GM12878 (cell line): ENCODE measurements at regions not wholly inside any gene's neighbourhood (a gene's known extent, or its start where the extent isn't known, plus 50 kb on each side); places are given as distances from the start of the nearest gene placed in this dataset.

Experiments
- ATAC-seq: fragments of 200-7000 bp; cut with Tn5 transposase; 3 replicates; pipeline ENCODE4 v1.9.1; 2020; ENCODE audit warnings: mild to moderate bottlenecking, moderate library complexity
- BruUV-seq: library from RNA; stranded (reverse); fragments of 400-500 nt; replicated peaks from 2 replicates; lab custom pipeline; 2021; lab: Mats Ljungman, UMichigan
- CTCF ChIA-PET: fragments of 300-600 bp; sonication (Branson Sonifier 250); formaldehyde crosslinking; extraction: SDS; loops from one replicate; lab custom pipeline; 2021; ENCODE audit warnings: inconsistent platforms; lab: Yijun Ruan, JAX
- POLR2A ChIA-PET: fragments of 350-600 bp; formaldehyde crosslinking; extraction: SDS; loops from one replicate; lab custom pipeline; 2021; ENCODE audit warnings: inconsistent platforms; lab: Charles Lee
- RAD21 ChIA-PET: fragments of 300-600 bp; sonication (Branson Sonifier 250); formaldehyde crosslinking; loops from one replicate; lab custom pipeline; 2023; ENCODE audit warnings: antibody characterized with exemption; ENCODE audit not compliant: unreplicated experiment; lab: Charles Lee
- SMC1A ChIA-PET: fragments of 300-600 bp; sonication (Branson Sonifier 250); formaldehyde crosslinking; loops from one replicate; lab custom pipeline; 2023; ENCODE audit not compliant: unreplicated experiment, uncharacterized antibody; lab: Charles Lee
- DNase-seq: peaks from one replicate; pipeline ENCODE4 v3.0.0-alpha.2; 2011; ENCODE audit warnings: low read depth, low spot score
- FAIRE-seq: peaks from 3 replicates; lab custom pipeline; 2011; peaks lifted over from hg19 to GRCh38; lab: Jason Lieb, UNC
- H2AFZ ChIP-seq: 2 replicates; pipeline ENCODE4 v1.6.0; 2011; ENCODE audit warnings: low read depth, low read length, control low read depth; ENCODE audit not compliant: control insufficient read depth
- H3K27ac ChIP-seq: 2 replicates; pipeline ENCODE4 v1.5.1; 2011; ENCODE audit warnings: control low read depth; ENCODE audit not compliant: control insufficient read depth, insufficient read depth
- H3K27me3 ChIP-seq, 2 experiments: replicated peaks in 1 of 2; 2 replicates each; pipeline versions ENCODE4 v1.6.0 to v1.6.1; 2011; ENCODE audit warnings: low read length in 1 of 2; ENCODE audit not compliant: control insufficient read depth in 2 of 2, insufficient read depth in 2 of 2
- H3K36me3 ChIP-seq, 2 experiments: 2 replicates each; pipeline ENCODE4 v1.5.1; 2011; ENCODE audit warnings: low read length in 1 of 2; ENCODE audit not compliant: control insufficient read depth in 2 of 2, insufficient read depth in 2 of 2
- H3K4me1 ChIP-seq: 2 replicates; pipeline ENCODE4 v1.6.1; 2011; ENCODE audit warnings: mild to moderate bottlenecking, low read length, moderate library complexity, mixed read lengths; ENCODE audit not compliant: control insufficient read depth, insufficient read depth
- H3K4me2 ChIP-seq: 2 replicates; pipeline ENCODE4 v1.6.0; 2011; ENCODE audit warnings: control low read depth; ENCODE audit not compliant: control insufficient read depth, insufficient read depth
- H3K4me3 ChIP-seq: fragments of 200-600 bp; sonication (generic); 2 replicates; pipeline ENCODE4 v1.5.1; 2016
- H3K79me2 ChIP-seq: 2 replicates; pipeline ENCODE4 v1.6.0; 2011; ENCODE audit warnings: low read length; ENCODE audit not compliant: control insufficient read depth, insufficient read depth
- H3K9ac ChIP-seq: 2 replicates; pipeline ENCODE4 v1.8.0; 2011; ENCODE audit warnings: low read length, control low read depth, mixed read lengths; ENCODE audit not compliant: control insufficient read depth, insufficient read depth
- H3K9me3 ChIP-seq: replicated peaks from 3 replicates; pipeline ENCODE4 v1.5.1; 2011; ENCODE audit warnings: mild to moderate bottlenecking, low read length; ENCODE audit not compliant: control insufficient read depth, insufficient read depth
- H4K20me1 ChIP-seq: 2 replicates; pipeline ENCODE4 v1.6.0; 2011; ENCODE audit not compliant: control insufficient read depth, insufficient read depth
- HDAC6 ChIP-seq: fragments of 200-600 bp; sonication (generic); IDR thresholded peaks from one replicate; pipeline ENCODE4 v1.8.0; 2017; ENCODE audit warnings: antibody characterized with exemption; ENCODE audit not compliant: unreplicated experiment
- SUPT20H ChIP-seq: IDR thresholded peaks from 2 replicates; pipeline ENCODE4 v1.6.1; 2011; ENCODE audit warnings: low read depth, mild to moderate bottlenecking, low read length, moderate library complexity, borderline replicate concordance; ENCODE audit not compliant: control insufficient read depth
- ZBTB4 ChIP-seq: fragments of 450-650 bp; formaldehyde crosslinking; IDR thresholded peaks from 2 replicates; pipeline ENCODE4 v1.4.0; 2022; ENCODE audit warnings: mild to moderate bottlenecking, moderate library complexity
- WGBS: methylation state at CpG from one replicate; pipeline ENCODE4 v1.1.6; 2016; ENCODE audit warnings: low lambda C conversion rate; ENCODE audit not compliant: insufficient replicate concordance, insufficient coverage; ENCODE audit errors: missing lambda C conversion rate; 5-methylcytosine and 5-hydroxymethylcytosine counted together
- in situ Hi-C: fragments of 300-500 bp; cut with MboI; formaldehyde crosslinking; loops from 9 replicates; pipeline ENCODE4 v1.14.3; 2018; ENCODE audit warnings: mixed read lengths
- intact Hi-C: fragments of 100-400 bp; cut with micrococcal nuclease; formaldehyde crosslinking; loops from one replicate; pipeline ENCODE4 v1.14.2; 2022; ENCODE audit not compliant: unreplicated experiment

GRCh38 chr1:177838907-177839485 is 130.9 kb downstream of the SEC16B start (continued):
- no peak for TF ChIP-seq SUPT20H
- no peak for TF ChIP-seq ZBTB4 (CRISPR knock-in tag)

GRCh38 chr1:177833631-177834030 is 136.2 kb downstream of the SEC16B start:
- RAD21 ChIA-PET: no interaction called here
- ATAC-seq: no peak
- no peak for FAIRE-seq
- Histone ChIP-seq H3K36me3 (no peaks in the 10 kb centered on the region), H2AFZ (no peak overlapping the region), H4K20me1 (no peaks in the 10 kb centered on the region), H3K79me2 (no peaks in the 10 kb centered on the region), H3K27me3 (no peaks in the 10 kb centered on the region; a peak in 1 of 4 replicates), H3K27ac (no peak overlapping the region), H3K9me3 (no peaks in the 10 kb centered on the region), H3K4me3 (no peak overlapping the region), H3K4me2 (no peak overlapping the region), H3K4me1 (no peaks in the 10 kb centered on the region), H3K9ac (no peak overlapping the region)
- TF ChIP-seq HDAC6: no peak
- in situ Hi-C loops: no loop called here
- DNase-seq: no peak
- 0% methylated on average over 3 of the region's 3 CpGs for WGBS
- POLR2A ChIA-PET: interaction anchor here (0.6 kb wide), 1 partner anchor 314 kb away, joined by 3 read pairs; no protein-coding TSS in a partner anchor
- SMC1A ChIA-PET: no interaction called here
- no TSS peak for BruUV-seq
- intact Hi-C loops: no loop called here
- CTCF ChIA-PET: interaction anchor here (1.0 to 1.6 kb wide), 2 partner anchors 14 to 53 kb away, joined by 3 to 4 read pairs; no protein-coding TSS in a partner anchor
